ENCODE measurements at regions not wholly inside any gene's neighbourhood (a gene's known extent, or its start where the extent isn't known, plus 50 kb on each side); places are given as distances from the start of the nearest gene placed in this dataset.

- no peak for DNase-seq (ENCODE audit: low read depth)
These were observed 260.8 kb upstream of the RRP15 start for GRCh38 chr1:218024211-218024720.

- DNase-seq (ENCODE audit: low read depth) = peak; percentile 36
These were observed 259.6 kb upstream of the RRP15 start for GRCh38 chr1:218025454-218025853.

GRCh38 chr1:218027152-218027551, 257.9 kb upstream of the RRP15 start:
- no peak for DNase-seq (ENCODE audit: low read depth)

- DNase-seq (ENCODE audit: low read depth) = no peak
These were observed 254.2 kb upstream of the RRP15 start for GRCh38 chr1:218030846-218031245.

GRCh38 chr1:218031901-218032300, 253.2 kb upstream of the RRP15 start:
- DNase-seq (ENCODE audit: low read depth) = no peak

- no peak for DNase-seq (ENCODE audit: low read depth)
These were observed 250.6 kb upstream of the RRP15 start for GRCh38 chr1:218034468-218034867.

- no peak for DNase-seq (ENCODE audit: low read depth)
These were observed 236.2 kb upstream of the RRP15 start for GRCh38 chr1:218048828-218049420.

- DNase-seq (ENCODE audit: low read depth) = no peak
These were observed 235.5 kb upstream of the RRP15 start for GRCh38 chr1:218049641-218050040.

GRCh38 chr1:218058730-218059129, 226.4 kb upstream of the RRP15 start:
- DNase-seq (ENCODE audit: low read depth) = no peak

GRCh38 chr1:218064426-218064825, 220.7 kb upstream of the RRP15 start:
- no peak for DNase-seq (ENCODE audit: low read depth)

GRCh38 chr1:218066332-218066731, 218.8 kb upstream of the RRP15 start:
- no peak for DNase-seq (ENCODE audit: low read depth)

- no peak for DNase-seq (ENCODE audit: low read depth)
These were observed 216.9 kb upstream of the RRP15 start for GRCh38 chr1:218068241-218068640.

GRCh38 chr1:218069180-218069579, 215.9 kb upstream of the RRP15 start:
- no peak for DNase-seq (ENCODE audit: low read depth)

- DNase-seq (ENCODE audit: low read depth) = no peak
These were observed 212.0 kb upstream of the RRP15 start for GRCh38 chr1:218073062-218073461.

- DNase-seq (ENCODE audit: low read depth) = no peak
These were observed 206.2 kb upstream of the RRP15 start for GRCh38 chr1:218078916-218079315.

GRCh38 chr1:218079347-218079746, 205.7 kb upstream of the RRP15 start:
- DNase-seq (ENCODE audit: low read depth) = no peak

- DNase-seq (ENCODE audit: low read depth) = no peak
These were observed 205.3 kb upstream of the RRP15 start for GRCh38 chr1:218079820-218080219.

- DNase-seq (ENCODE audit: low read depth) = no peak
These were observed 204.2 kb upstream of the RRP15 start for GRCh38 chr1:218080863-218081262.

GRCh38 chr1:218081358-218081757, 203.7 kb upstream of the RRP15 start:
- DNase-seq (ENCODE audit: low read depth) = no peak

- no peak for DNase-seq (ENCODE audit: low read depth)
These were observed 194.6 kb upstream of the RRP15 start for GRCh38 chr1:218090459-218090858.

- no peak for DNase-seq (ENCODE audit: low read depth)
These were observed 183.7 kb upstream of the RRP15 start for GRCh38 chr1:218101409-218101808.

GRCh38 chr1:218108034-218108433, 177.1 kb upstream of the RRP15 start:
- DNase-seq (ENCODE audit: low read depth) = no peak

- no peak for DNase-seq (ENCODE audit: low read depth)
These were observed 172.2 kb upstream of the RRP15 start for GRCh38 chr1:218112862-218113261.

- DNase-seq (ENCODE audit: low read depth) = no peak
These were observed 161.1 kb upstream of the RRP15 start for GRCh38 chr1:218123968-218124367.

All from iris pigment epithelial cell (primary cell).